GM19468 (cell line): ENCODE measurements at regions not wholly inside any gene's neighbourhood (a gene's known extent, or its start where the extent isn't known, plus 50 kb on each side); places are given as distances from the start of the nearest gene placed in this dataset.

Experiments
- ATAC-seq: cut with Tn5 transposase; IDR thresholded peaks from one replicate; pipeline ENCODE4 v1.9.1; 2021; ENCODE audit warnings: mild to moderate bottlenecking, moderate library complexity, moderate number of reproducible peaks; ENCODE audit not compliant: unreplicated experiment; ENCODE audit errors: extremely low read depth

- ATAC-seq, result no peak
Observed at GRCh38 chr2:204213588-204213987, 277.0 kb downstream of the ICOS start.

DNA sequence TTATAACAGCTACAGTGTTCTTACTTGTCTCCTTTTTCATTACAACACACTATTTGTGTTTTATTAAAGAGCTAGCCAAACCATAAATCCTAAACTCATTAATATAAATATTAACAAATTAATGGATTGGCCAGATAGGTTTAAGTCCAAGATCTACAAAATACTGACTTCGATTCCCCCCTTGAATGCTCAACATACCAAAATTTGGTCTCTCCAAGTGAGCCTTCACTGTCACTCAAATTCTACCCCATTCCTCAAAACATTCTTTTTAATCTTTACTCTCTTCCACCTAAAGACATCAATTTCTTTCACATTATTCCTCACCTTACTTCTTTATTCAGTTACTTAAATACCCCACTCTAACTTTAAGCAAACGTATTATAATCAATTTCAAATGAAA, 281.5 kb downstream of the ICOS start:
- no peak for ATAC-seq

- ATAC-seq, result no peak
Observed at GRCh38 chr2:204219196-204219595, 282.6 kb downstream of the ICOS start.

- no peak for ATAC-seq
Observed at GRCh38 chr2:204220896-204221295, 284.3 kb downstream of the ICOS start.

DNA sequence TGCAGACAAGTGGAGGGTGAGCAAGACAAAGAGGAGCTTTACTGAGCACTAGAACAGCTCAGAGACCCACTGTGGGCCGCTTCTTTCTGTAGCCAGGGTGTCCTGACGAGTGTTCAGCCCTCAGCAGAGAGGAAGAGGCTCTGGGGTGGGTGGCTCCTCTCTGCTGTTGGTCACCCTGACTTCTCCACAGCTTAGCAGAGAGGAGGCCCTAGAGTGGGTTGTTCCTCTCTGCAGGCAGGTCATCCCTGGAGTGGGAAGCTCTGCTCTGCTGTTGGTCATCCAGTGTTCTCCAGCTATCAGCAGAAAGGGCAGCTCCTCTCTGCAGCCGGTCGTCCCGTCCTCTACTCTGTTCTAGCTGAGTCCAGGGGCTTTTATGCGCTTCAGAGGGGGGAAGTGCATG, 286.5 kb downstream of the ICOS start:
- ATAC-seq, result no peak

- no peak for ATAC-seq
Observed at GRCh38 chr2:204223544-204223943, 287.0 kb downstream of the ICOS start.

DNA sequence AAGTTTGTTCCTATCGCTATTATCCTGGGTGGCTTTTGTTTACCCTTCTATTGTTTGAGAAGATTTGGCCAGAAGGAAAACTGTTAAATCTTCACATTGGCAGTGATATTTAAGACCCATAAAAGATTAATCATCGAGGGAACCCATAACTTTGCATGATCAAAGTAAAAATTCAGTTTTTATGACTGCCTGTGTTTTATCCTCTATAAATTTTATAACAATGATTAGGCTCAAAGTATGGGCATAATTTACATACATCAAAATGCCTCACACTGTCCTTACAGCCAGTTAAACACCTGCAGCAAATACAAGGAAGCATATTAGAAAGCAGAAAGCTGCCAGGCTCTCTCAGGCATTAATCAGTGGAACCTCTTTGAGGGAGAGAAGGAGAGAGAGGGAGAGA, 289.1 kb downstream of the ICOS start:
- no peak for ATAC-seq

- no peak for ATAC-seq
Observed at GRCh38 chr2:204226305-204226880, 289.8 kb downstream of the ICOS start.

GRCh38 chr2:204228169-204228886, 291.8 kb downstream of the ICOS start:
- ATAC-seq, result no peak

- no peak for ATAC-seq
Observed at GRCh38 chr2:204234248-204234647, 297.7 kb downstream of the ICOS start.

GRCh38 chr2:204234879-204235278, 298.3 kb downstream of the ICOS start:
- ATAC-seq, result no peak

DNA sequence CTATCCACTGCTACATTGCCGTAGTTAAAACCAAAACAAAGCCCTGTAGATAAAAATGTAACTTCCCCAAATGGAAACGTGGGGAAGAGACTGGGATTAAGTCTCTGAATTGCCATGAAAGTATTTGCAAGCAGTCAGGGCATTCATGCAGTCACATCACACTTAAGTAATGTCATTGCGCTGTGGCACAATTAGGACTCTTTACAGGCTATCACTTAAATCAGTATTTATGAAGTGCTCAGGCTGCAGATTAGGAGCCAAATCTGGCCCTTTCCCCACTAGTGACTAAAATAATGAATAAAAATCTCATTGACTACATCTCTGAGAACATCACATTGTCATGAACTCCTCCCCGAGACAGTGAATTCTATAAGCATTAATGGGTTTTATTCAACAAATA, 300.9 kb downstream of the ICOS start:
- ATAC-seq, result no peak

DNA sequence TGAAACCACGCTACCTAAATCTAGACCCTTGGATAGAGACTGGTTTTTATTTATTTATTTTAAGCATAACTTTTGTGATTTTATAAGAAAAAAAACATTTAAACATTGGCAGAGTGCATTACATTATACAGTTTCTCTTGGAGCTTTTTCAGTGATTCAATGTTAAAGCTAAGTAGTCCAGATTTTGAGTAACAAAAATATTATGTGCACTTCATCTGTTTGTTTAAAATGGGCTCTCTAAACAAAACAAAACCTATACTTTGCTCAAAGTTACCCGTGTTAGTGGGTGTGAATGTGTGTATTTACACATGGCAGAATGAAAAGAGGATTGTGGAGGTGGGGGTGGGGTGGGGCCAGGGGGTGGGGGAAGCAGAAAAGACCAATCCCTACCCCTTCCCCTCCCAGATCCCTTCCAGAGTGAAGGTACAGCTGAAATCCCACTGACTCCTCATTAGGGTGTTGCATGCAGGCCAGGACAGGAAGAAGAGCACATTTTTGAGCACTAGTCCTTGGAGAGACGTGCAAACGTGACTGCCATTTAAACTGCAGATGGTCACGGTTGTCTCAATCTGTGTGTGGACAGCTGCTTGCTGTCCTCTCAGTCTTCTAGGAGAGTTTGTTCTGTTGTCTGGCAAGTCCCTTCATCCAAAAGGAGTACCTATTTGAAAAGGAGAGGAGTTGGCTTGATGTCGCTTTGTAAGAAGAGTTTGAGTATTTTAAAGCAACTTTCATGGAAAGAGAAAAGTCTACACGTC, 303.0 kb downstream of the ICOS start:
- ATAC-seq, result no peak

DNA sequence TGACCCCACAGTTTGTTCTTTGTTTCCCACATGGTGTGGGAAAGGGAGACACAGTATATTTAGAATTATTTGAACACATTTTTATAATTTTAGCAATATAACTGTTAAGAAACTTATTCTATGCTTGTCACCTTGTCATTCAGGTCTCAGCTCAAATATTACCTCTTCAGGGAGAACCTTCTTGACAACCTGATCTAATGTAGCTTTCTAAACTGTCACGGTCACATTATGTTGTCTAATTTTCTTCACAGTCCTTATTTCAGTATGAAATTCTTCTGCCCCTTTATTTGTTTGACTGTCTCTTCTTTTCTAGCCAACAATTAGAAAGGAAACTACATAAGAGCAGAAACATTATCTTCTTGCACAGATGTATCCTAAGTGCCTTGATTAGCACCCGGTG, 304.3 kb upstream of the PARD3B start:
- ATAC-seq, result no peak

GRCh38 chr2:204249437-204249836, 295.8 kb upstream of the PARD3B start:
- no peak for ATAC-seq

GRCh38 chr2:204250692-204251091, 294.6 kb upstream of the PARD3B start:
- no peak for ATAC-seq

GRCh38 chr2:204251158-204251997, 293.9 kb upstream of the PARD3B start:
- no peak for ATAC-seq

- no peak for ATAC-seq
Observed at GRCh38 chr2:204251998-204252376, 293.3 kb upstream of the PARD3B start.

DNA sequence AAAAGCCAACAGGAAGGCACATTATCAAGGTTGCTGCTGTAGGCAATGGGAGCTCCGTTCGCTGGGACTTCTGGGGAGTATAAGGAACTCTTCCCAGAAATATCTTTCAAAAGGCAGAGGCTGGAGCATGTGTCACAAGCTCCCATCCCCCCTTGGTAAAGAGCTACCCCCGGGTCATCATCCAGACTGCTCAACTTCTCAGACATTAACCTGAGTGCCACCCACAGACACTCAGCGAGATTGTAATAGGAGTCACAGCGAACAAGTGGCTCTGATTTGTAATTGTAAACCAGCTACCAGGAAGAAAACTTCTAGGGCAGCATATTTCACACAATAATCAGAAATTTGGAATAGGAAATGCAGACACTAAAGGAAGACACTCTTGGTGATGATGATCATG, 290.2 kb upstream of the PARD3B start:
- ATAC-seq, result no peak

GRCh38 chr2:204255526-204255925, 289.7 kb upstream of the PARD3B start:
- ATAC-seq, result no peak

DNA sequence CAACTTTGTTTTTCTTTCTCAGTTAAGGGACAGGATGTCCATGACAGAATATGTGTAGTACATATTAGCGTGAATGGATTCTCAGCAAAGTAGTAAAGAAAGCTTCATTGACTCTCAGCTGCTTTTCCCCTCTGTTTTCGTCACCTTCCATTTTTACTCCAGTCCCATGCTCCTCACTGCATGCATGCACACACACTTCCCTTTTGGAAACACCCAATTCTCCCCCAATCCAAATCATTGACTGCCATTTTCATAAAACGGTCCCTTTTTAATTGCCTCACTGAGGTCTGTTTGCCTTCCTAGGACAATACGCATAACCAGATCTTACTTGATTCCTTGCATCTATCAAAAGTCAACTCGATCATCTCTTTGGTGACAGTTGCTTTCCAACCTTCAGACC, 287.5 kb upstream of the PARD3B start:
- no peak for ATAC-seq
